Adrenal gland (tissue), 5 donors: ENCODE measurements at regions not wholly inside any gene's neighbourhood (a gene's known extent, or its start where the extent isn't known, plus 50 kb on each side); places are given as distances from the start of the nearest gene placed in this dataset.

ENCODE experiments used
- POLR2A ChIP-seq, 2 donors: fragments of 450-650 bp; IDR thresholded peaks; one replicate each; pipeline ENCODE4 v1.6.1; 2017; ENCODE audit warnings: antibody characterized with exemption in 2 of 2, mild to moderate bottlenecking in 2 of 2, moderate library complexity in 1 of 2
- TF ChIP-seq, protein P1 (sequence below), 6 experiments: fragments of 450-650 bp in 4 of 6; fragments of 200-600 bp in 2 of 6; sonication (generic) in 1 of 6; IDR thresholded peaks; 1 replicate in 5 of 6; 2 replicates in 1 of 6; pipeline versions ENCODE4 v1.5.1 to v1.8.0; 2016 to 2021; ENCODE audit warnings: antibody characterized with exemption in 6 of 6, mild to moderate bottlenecking in 2 of 6, moderate library complexity in 1 of 6
- donor health status: DM: no; HTN: no; CAD: no.

DNA sequence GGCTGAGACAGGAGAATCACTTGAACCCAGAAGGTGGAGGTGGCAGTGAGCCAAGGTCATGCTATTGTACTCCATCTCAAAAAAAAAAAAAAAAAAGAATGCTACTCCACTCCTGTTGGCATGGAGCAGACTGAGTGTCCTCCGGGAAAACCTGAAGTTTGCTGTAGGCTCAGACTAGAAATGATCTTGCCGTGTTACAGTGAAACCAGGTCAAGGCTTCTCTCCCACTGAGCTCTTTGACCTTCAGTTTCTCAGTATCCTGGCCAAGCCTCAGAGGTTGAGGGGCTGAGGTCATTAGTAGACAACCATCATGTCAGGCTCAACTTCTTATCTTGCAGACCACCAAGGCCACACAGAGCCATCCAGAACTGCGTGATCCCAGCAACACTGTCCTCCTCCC is 348.6 kb upstream of the ZNF32 start:
- TF ChIP-seq POLR2A (IDR thresholded peaks at IDR 0.05): no peak
- TF ChIP-seq, protein P1, sequence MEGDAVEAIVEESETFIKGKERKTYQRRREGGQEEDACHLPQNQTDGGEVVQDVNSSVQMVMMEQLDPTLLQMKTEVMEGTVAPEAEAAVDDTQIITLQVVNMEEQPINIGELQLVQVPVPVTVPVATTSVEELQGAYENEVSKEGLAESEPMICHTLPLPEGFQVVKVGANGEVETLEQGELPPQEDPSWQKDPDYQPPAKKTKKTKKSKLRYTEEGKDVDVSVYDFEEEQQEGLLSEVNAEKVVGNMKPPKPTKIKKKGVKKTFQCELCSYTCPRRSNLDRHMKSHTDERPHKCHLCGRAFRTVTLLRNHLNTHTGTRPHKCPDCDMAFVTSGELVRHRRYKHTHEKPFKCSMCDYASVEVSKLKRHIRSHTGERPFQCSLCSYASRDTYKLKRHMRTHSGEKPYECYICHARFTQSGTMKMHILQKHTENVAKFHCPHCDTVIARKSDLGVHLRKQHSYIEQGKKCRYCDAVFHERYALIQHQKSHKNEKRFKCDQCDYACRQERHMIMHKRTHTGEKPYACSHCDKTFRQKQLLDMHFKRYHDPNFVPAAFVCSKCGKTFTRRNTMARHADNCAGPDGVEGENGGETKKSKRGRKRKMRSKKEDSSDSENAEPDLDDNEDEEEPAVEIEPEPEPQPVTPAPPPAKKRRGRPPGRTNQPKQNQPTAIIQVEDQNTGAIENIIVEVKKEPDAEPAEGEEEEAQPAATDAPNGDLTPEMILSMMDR (IDR thresholded peaks at IDR 0.05): no peak
